ENCODE measurements at regions not wholly inside any gene's neighbourhood (a gene's known extent, or its start where the extent isn't known, plus 50 kb on each side); places are given as distances from the start of the nearest gene placed in this dataset.

DNA sequence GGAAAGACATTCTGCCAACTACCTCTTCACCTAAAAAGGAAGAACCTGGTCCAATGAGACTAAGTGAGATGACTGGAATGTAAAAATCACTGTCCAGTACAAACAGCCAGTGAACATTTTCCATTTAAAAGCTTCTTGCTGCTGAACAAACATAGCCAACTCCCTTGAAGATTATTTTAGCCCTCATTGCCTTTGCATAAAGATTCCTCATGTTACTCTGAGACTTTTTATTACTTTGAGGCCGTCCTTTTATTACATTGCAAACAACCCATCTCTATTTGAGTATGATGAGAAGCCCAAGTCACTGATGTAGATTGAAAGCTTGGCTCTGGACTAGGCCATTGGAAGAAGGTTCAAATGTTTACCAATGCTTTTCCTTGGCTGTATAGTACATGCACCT, 649.8 kb downstream of the CETN3 start:
- Histone ChIP-seq H3K4me3 (ENCODE audit: insufficient read depth, low read depth, low read length) (no peak overlapping the region), H3K27ac (ENCODE audit: insufficient read depth, low read length) (no peak overlapping the region), H2BK20ac (ENCODE audit: low read depth, low read length) (no peak overlapping the region), H4K5ac (ENCODE audit: low read depth, low read length) (no peak overlapping the region), H3K23ac (ENCODE audit: low read depth, low read length) (no peak overlapping the region), H2BK5ac (ENCODE audit: low read depth, low read length, poor library complexity, severe bottlenecking) (no peak overlapping the region), H3K4ac (ENCODE audit: low read depth, low read length) (no peak overlapping the region), H3K27me3 (ENCODE audit: control insufficient read depth, insufficient read depth, low read length) (no peaks in the 10 kb centered on the region), H4K20me1 (ENCODE audit: insufficient read depth, low read length) (no peaks in the 10 kb centered on the region), H3K9ac (ENCODE audit: low read depth, low read length) (no peak overlapping the region), H3K9me1 (ENCODE audit: insufficient read depth, low read length) (no peaks in the 10 kb centered on the region), H3K36me3 (ENCODE audit: control insufficient read depth, insufficient read depth, low read length) (no peaks in the 10 kb centered on the region), H4K91ac (ENCODE audit: insufficient read depth, low read depth, low read length) (no peak overlapping the region), H3K9me3 (ENCODE audit: control insufficient read depth, insufficient read depth, low read length) (peaks cover 2% of the 10 kb centered on the region; the same call in 1 of the 2 replicates), H3K18ac (ENCODE audit: low read depth, low read length) (no peak overlapping the region), H3K56ac (ENCODE audit: extremely low read depth, insufficient read depth, low read length) (no peak overlapping the region), H4K8ac (ENCODE audit: low read depth in 2 of 2, low read length in 2 of 2) (no peak overlapping the region), H2AFZ (replicated peaks; ENCODE audit: low read length, poor library complexity) (no peak overlapping the region), H3K4me2 (ENCODE audit: low read depth, low read length) (no peak overlapping the region), H2AK9ac (replicated peaks; ENCODE audit: low read depth, low read length, poor library complexity) (no peak overlapping the region), H2AK5ac (ENCODE audit: low read depth, low read length) (no peak overlapping the region), H3K4me1 (ENCODE audit: control insufficient read depth, insufficient read depth, low read length) (no peaks in the 10 kb centered on the region), H3K14ac (replicated peaks; ENCODE audit: low read depth, low read length) (no peak overlapping the region), H2BK120ac (ENCODE audit: low read depth, low read length) (no peak overlapping the region), H3K79me1 (ENCODE audit: low read depth in 1 of 2, low read length in 2 of 2) (no peaks in the 10 kb centered on the region), H2BK15ac (ENCODE audit: low read depth, low read length) (no peak overlapping the region)
- intact Hi-C loops (cut with micrococcal nuclease) (no loop called here), dilution Hi-C loops (cut with HindIII; ENCODE audit: low sequenced_read_pairs, unreplicated experiment) (no loop called here), in situ Hi-C loops (cut with MboI; ENCODE audit: low sequenced_read_pairs) (no loop called here)
- ChIA-PET POLR2A (ENCODE audit: unreplicated experiment) (no interaction called here), CTCF (no interaction called here)
- DNase-seq: no peak
- BruUV-seq (replicated peaks): no TSS peak
- ATAC-seq (ENCODE audit: low read depth): no peak
- TF ChIP-seq CEBPB (IDR thresholded peaks at IDR 0.05; ENCODE audit: low read depth, low read length): no peak
- no peak for TF ChIP-seq RFX5 (IDR thresholded peaks at IDR 0.05; ENCODE audit: low read depth, low read length)
- no peak for TF ChIP-seq MAFK (IDR thresholded peaks at IDR 0.05; ENCODE audit: low read depth, low read length)
- TF ChIP-seq SMC3 (IDR thresholded peaks at IDR 0.05; ENCODE audit: low read depth, low read length): no peak
- TF ChIP-seq RAD21 (IDR thresholded peaks at IDR 0.05; ENCODE audit: low read length): no peak
- TF ChIP-seq POLR2A (IDR thresholded peaks at IDR 0.05; ENCODE audit: low read depth, low read length): no peak
- no peak for TF ChIP-seq NFE2L2 (IDR thresholded peaks at IDR 0.05; ENCODE audit: low read depth, low read length)
- TF ChIP-seq, protein P1, sequence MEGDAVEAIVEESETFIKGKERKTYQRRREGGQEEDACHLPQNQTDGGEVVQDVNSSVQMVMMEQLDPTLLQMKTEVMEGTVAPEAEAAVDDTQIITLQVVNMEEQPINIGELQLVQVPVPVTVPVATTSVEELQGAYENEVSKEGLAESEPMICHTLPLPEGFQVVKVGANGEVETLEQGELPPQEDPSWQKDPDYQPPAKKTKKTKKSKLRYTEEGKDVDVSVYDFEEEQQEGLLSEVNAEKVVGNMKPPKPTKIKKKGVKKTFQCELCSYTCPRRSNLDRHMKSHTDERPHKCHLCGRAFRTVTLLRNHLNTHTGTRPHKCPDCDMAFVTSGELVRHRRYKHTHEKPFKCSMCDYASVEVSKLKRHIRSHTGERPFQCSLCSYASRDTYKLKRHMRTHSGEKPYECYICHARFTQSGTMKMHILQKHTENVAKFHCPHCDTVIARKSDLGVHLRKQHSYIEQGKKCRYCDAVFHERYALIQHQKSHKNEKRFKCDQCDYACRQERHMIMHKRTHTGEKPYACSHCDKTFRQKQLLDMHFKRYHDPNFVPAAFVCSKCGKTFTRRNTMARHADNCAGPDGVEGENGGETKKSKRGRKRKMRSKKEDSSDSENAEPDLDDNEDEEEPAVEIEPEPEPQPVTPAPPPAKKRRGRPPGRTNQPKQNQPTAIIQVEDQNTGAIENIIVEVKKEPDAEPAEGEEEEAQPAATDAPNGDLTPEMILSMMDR (conservative IDR thresholded peaks at IDR 0.05; ENCODE audit: low read depth, low read length): no peak
- no peak for TF ChIP-seq CHD1 (IDR thresholded peaks at IDR 0.05; ENCODE audit: low read depth, low read length)
- TF ChIP-seq BHLHE40 (IDR thresholded peaks at IDR 0.05; ENCODE audit: low read depth, low read length): no peak
- TF ChIP-seq MAZ (IDR thresholded peaks at IDR 0.05; ENCODE audit: borderline replicate concordance, low read depth, low read length): no peak
- TF ChIP-seq, protein P2, sequence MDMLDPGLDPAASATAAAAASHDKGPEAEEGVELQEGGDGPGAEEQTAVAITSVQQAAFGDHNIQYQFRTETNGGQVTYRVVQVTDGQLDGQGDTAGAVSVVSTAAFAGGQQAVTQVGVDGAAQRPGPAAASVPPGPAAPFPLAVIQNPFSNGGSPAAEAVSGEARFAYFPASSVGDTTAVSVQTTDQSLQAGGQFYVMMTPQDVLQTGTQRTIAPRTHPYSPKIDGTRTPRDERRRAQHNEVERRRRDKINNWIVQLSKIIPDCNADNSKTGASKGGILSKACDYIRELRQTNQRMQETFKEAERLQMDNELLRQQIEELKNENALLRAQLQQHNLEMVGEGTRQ (IDR thresholded peaks at IDR 0.05; ENCODE audit: low read depth, low read length): no peak
- TF ChIP-seq RCOR1 (IDR thresholded peaks at IDR 0.05; ENCODE audit: insufficient replicate concordance, low read length): no peak
- TF ChIP-seq, protein P3, sequence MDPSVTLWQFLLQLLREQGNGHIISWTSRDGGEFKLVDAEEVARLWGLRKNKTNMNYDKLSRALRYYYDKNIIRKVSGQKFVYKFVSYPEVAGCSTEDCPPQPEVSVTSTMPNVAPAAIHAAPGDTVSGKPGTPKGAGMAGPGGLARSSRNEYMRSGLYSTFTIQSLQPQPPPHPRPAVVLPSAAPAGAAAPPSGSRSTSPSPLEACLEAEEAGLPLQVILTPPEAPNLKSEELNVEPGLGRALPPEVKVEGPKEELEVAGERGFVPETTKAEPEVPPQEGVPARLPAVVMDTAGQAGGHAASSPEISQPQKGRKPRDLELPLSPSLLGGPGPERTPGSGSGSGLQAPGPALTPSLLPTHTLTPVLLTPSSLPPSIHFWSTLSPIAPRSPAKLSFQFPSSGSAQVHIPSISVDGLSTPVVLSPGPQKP (IDR thresholded peaks at IDR 0.05; ENCODE audit: borderline replicate concordance, low read depth, low read length): no peak
- TF ChIP-seq FOS (IDR thresholded peaks at IDR 0.05; ENCODE audit: low read depth, low read length): no peak
- no CpG with 5 or more reads among the region's 1 CpG for WGBS, 2 experiments (ENCODE audit: extremely low coverage in 2 of 2, insufficient read length in 1 of 2)
